T-cell (primary cell): ENCODE measurements at regions not wholly inside any gene's neighbourhood (a gene's known extent, or its start where the extent isn't known, plus 50 kb on each side); places are given as distances from the start of the nearest gene placed in this dataset.

ENCODE experiments used
- ATAC-seq, 4 experiments: fragments of 200-7000 bp in 3 of 4; fragments of 150-1000 bp in 1 of 4; cut with Tn5 transposase; replicated peaks in 1 of 4; 1 replicate in 3 of 4; 2 replicates in 1 of 4; pipeline ENCODE4 v1.10.0; 2021; ENCODE audit warnings: moderate library complexity in 3 of 4, mild to moderate bottlenecking in 2 of 4, moderate number of reproducible peaks in 1 of 4
- CTCF ChIA-PET, 2 donors: fragments of 300-600 bp; sonication (Branson Sonifier 250); formaldehyde crosslinking; loops; one replicate each; lab custom pipeline; 2022; ENCODE audit warnings: antibody characterized with exemption in 2 of 2; lab: Charles Lee
- POLR2A ChIA-PET, 2 donors: fragments of 300-600 bp; sonication (Branson Sonifier 250); formaldehyde crosslinking; loops; one replicate each; lab custom pipeline; 2022; ENCODE audit warnings: antibody characterized with exemption in 2 of 2; lab: Charles Lee
- DNase-seq, 35 experiments: peaks; one replicate each; pipeline versions ENCODE4 v3.0.0 to v3.0.0-alpha.2; 2013 to 2023
- H3K27ac ChIP-seq: one replicate; pipeline ENCODE4 v1.5.1; 2013; ENCODE audit warnings: low read length
- H3K27me3 ChIP-seq, 2 experiments: replicated peaks in 1 of 2; 1 replicate in 1 of 2; 2 replicates in 1 of 2; pipeline versions ENCODE4 v1.6.1 to v1.7.0; 2013; ENCODE audit warnings: low read length in 1 of 2, mixed read lengths in 1 of 2; ENCODE audit not compliant: control insufficient read depth in 2 of 2, insufficient read depth in 2 of 2; ENCODE audit errors: extremely low read depth in 1 of 2
- H3K36me3 ChIP-seq, 2 donors: 1 replicate in 1 of 2; 2 replicates in 1 of 2; pipeline versions ENCODE4 v1.6.1 to v1.7.0; 2013; ENCODE audit warnings: low read length in 1 of 2; ENCODE audit not compliant: control insufficient read depth in 2 of 2, insufficient read depth in 1 of 2; ENCODE audit errors: extremely low read depth in 1 of 2
- H3K4me1 ChIP-seq, 2 experiments: 1 replicate in 1 of 2; 2 replicates in 1 of 2; pipeline versions ENCODE4 v1.6.1 to v1.7.0; 2013; ENCODE audit warnings: low read length in 2 of 2, mixed read lengths in 1 of 2; ENCODE audit not compliant: insufficient read depth in 2 of 2, control insufficient read depth in 1 of 2; ENCODE audit errors: extremely low read depth in 1 of 2
- H3K4me3 ChIP-seq, 2 donors: 1 replicate in 1 of 2; 2 replicates in 1 of 2; pipeline versions ENCODE4 v1.5.1 to v1.7.0; 2013; ENCODE audit warnings: mild to moderate bottlenecking in 2 of 2, low read length in 1 of 2, moderate library complexity in 1 of 2; ENCODE audit not compliant: control insufficient read depth in 1 of 2; ENCODE audit errors: extremely low read depth in 1 of 2
- H3K9me3 ChIP-seq: 2 replicates; pipeline ENCODE4 v1.7.0; 2013
- H3K27ac Mint-ChIP-seq, 2 donors: one replicate each; pipeline ENCODE4 v1.8.0; 2020 to 2021; ENCODE audit warnings: mild to moderate bottlenecking in 2 of 2, mixed read lengths in 2 of 2
- H3K27me3 Mint-ChIP-seq, 2 donors: one replicate each; pipeline ENCODE4 v1.8.0; 2021 to 2022; ENCODE audit warnings: mixed read lengths in 2 of 2
- H3K36me3 Mint-ChIP-seq: one replicate; pipeline ENCODE4 v1.8.0; 2021; ENCODE audit warnings: mixed read lengths
- H3K4me1 Mint-ChIP-seq, 3 donors: one replicate each; pipeline ENCODE4 v1.8.0; 2020 to 2022; ENCODE audit warnings: mixed read lengths in 3 of 3, mild to moderate bottlenecking in 1 of 3
- H3K4me3 Mint-ChIP-seq, 3 donors: one replicate each; pipeline ENCODE4 v1.8.0; 2020 to 2022; ENCODE audit warnings: mild to moderate bottlenecking in 3 of 3, mixed read lengths in 3 of 3, moderate library complexity in 3 of 3
- H3K9me3 Mint-ChIP-seq, 3 donors: one replicate each; pipeline ENCODE4 v1.8.0; 2020 to 2022; ENCODE audit warnings: mixed read lengths in 3 of 3
- WGBS: methylation state at CpG from one replicate; pipeline ENCODE4 v1.1.5; 2013; ENCODE audit warnings: missing lambda C conversion rate; ENCODE audit not compliant: insufficient coverage; 5-methylcytosine and 5-hydroxymethylcytosine counted together

- H3K4me1 Mint-ChIP-seq = no peaks in the 10 kb centered on the region
- DNase-seq = no peak
- no peak overlapping the region for H3K4me3 ChIP-seq
- no peak overlapping the region for H3K27ac ChIP-seq
- peaks cover 3 to 34% of the 10 kb centered on the region in 2 donors for H3K27me3 Mint-ChIP-seq
- H3K9me3 Mint-ChIP-seq = no peaks in the 10 kb centered on the region
- H3K36me3 ChIP-seq = no peaks in the 10 kb centered on the region
- H3K9me3 ChIP-seq = no peaks in the 10 kb centered on the region
- CTCF ChIA-PET = no interaction called here
- H3K4me1 ChIP-seq = no peaks in the 10 kb centered on the region
- H3K27me3 ChIP-seq = no peaks in the 10 kb centered on the region
- no peak overlapping the region for H3K27ac Mint-ChIP-seq
- WGBS = no CpG with 5 or more reads among the region's 1 CpG
- POLR2A ChIA-PET = no interaction called here
- ATAC-seq = no peak
- no peaks in the 10 kb centered on the region for H3K36me3 Mint-ChIP-seq
- H3K4me3 Mint-ChIP-seq = no peak overlapping the region
Measured at GRCh38 chrX:39121903-39122302, 320.6 kb downstream of the MID1IP1 start.

- Histone ChIP-seq H3K4me3 (no peak overlapping the region), H3K4me1 (no peaks in the 10 kb centered on the region), H3K9me3 (no peaks in the 10 kb centered on the region), H3K36me3 (no peaks in the 10 kb centered on the region), H3K27ac (no peak overlapping the region), H3K27me3 (no peaks in the 10 kb centered on the region)
- Mint-ChIP-seq H3K27ac (no peak overlapping the region), H3K4me3 (no peak overlapping the region), H3K27me3 (peaks cover 3 to 22% of the 10 kb centered on the region in 2 donors), H3K4me1 (no peaks in the 10 kb centered on the region), H3K9me3 (no peaks in the 10 kb centered on the region), H3K36me3 (no peaks in the 10 kb centered on the region)
- ChIA-PET CTCF (no interaction called here), POLR2A (no interaction called here)
- ATAC-seq = no peak
- WGBS = no CpG with 5 or more reads among the region's 1 CpG
- DNase-seq = no peak
Measured at GRCh38 chrX:39125834-39126233, 324.6 kb downstream of the MID1IP1 start.

- Mint-ChIP-seq H3K27ac (no peak overlapping the region), H3K4me3 (no peak overlapping the region), H3K36me3 (no peaks in the 10 kb centered on the region), H3K4me1 (no peaks in the 10 kb centered on the region), H3K27me3 (peaks cover 0 to 8% of the 10 kb centered on the region in 2 donors), H3K9me3 (no peaks in the 10 kb centered on the region)
- no peak overlapping the region for H3K4me3 ChIP-seq
- no peak overlapping the region for H3K27ac ChIP-seq
- no peaks in the 10 kb centered on the region for H3K27me3 ChIP-seq
- POLR2A ChIA-PET = no interaction called here
- DNase-seq (peak in 7 of 35 experiments; percentile 1 to 24 (median 5)), ATAC-seq (no peak)
- H3K9me3 ChIP-seq = no peaks in the 10 kb centered on the region
- CTCF ChIA-PET = interaction anchor here in 1 of 2 donors (0.5 kb wide), 1 partner anchor 803 kb away, joined by 3 read pairs; no protein-coding TSS in a partner anchor
- no CpG with 5 or more reads among the region's 2 CpGs for WGBS
- no peaks in the 10 kb centered on the region for H3K36me3 ChIP-seq
- no peaks in the 10 kb centered on the region for H3K4me1 ChIP-seq
Measured at GRCh38 chrX:39133971-39134370, 332.7 kb downstream of the MID1IP1 start.

- ChIA-PET CTCF (no interaction called here), POLR2A (no interaction called here)
- H3K4me3 ChIP-seq = no peak overlapping the region
- H3K4me1 ChIP-seq = no peaks in the 10 kb centered on the region
- no peaks in the 10 kb centered on the region for H3K27me3 ChIP-seq
- no peaks in the 10 kb centered on the region for H3K9me3 ChIP-seq
- no peak overlapping the region for H3K4me3 Mint-ChIP-seq
- no peaks in the 10 kb centered on the region for H3K9me3 Mint-ChIP-seq
- ATAC-seq = no peak
- no peaks in the 10 kb centered on the region for H3K36me3 Mint-ChIP-seq
- no peak for DNase-seq
- no peak overlapping the region for H3K27ac Mint-ChIP-seq
- WGBS = 80% methylated on average over 1 of the region's 3 CpGs
- H3K36me3 ChIP-seq = no peaks in the 10 kb centered on the region
- H3K27ac ChIP-seq = no peak overlapping the region
- no peaks in the 10 kb centered on the region for H3K4me1 Mint-ChIP-seq
- H3K27me3 Mint-ChIP-seq = peaks cover 0 to 13% of the 10 kb centered on the region in 2 donors
Measured at GRCh38 chrX:39137363-39137954, 336.2 kb downstream of the MID1IP1 start.

- H3K36me3 ChIP-seq = no peaks in the 10 kb centered on the region
- no peak overlapping the region for H3K27ac Mint-ChIP-seq
- POLR2A ChIA-PET = no interaction called here
Measured at GRCh38 chrX:39140581-39140980, 339.3 kb downstream of the MID1IP1 start.

GRCh38 chrX:39144323-39144722 is 343.1 kb downstream of the MID1IP1 start:
- no CpG with 5 or more reads among the region's 3 CpGs for WGBS
- Mint-ChIP-seq H3K9me3 (no peaks in the 10 kb centered on the region), H3K4me3 (no peak overlapping the region), H3K27ac (no peak overlapping the region), H3K27me3 (peaks cover 0 to 14% of the 10 kb centered on the region in 2 donors), H3K4me1 (no peaks in the 10 kb centered on the region), H3K36me3 (no peaks in the 10 kb centered on the region)
- ATAC-seq (no peak), DNase-seq (no peak)
- POLR2A ChIA-PET = no interaction called here
- CTCF ChIA-PET = no interaction called here
- Histone ChIP-seq H3K4me1 (no peaks in the 10 kb centered on the region), H3K27me3 (no peaks in the 10 kb centered on the region), H3K36me3 (no peaks in the 10 kb centered on the region), H3K27ac (no peak overlapping the region), H3K4me3 (no peak overlapping the region), H3K9me3 (no peaks in the 10 kb centered on the region)

More at GRCh38 chrX:39140581-39140980, 339.3 kb downstream of the MID1IP1 start:
- H3K9me3 Mint-ChIP-seq = no peaks in the 10 kb centered on the region
- H3K4me3 Mint-ChIP-seq = no peak overlapping the region
- Histone ChIP-seq H3K27me3 (no peaks in the 10 kb centered on the region), H3K4me1 (no peaks in the 10 kb centered on the region), H3K27ac (no peak overlapping the region), H3K4me3 (no peak overlapping the region), H3K9me3 (no peaks in the 10 kb centered on the region)
- WGBS = no CpG with 5 or more reads among the region's 3 CpGs
- no peaks in the 10 kb centered on the region for H3K36me3 Mint-ChIP-seq
- DNase-seq (no peak), ATAC-seq (no peak)
- H3K4me1 Mint-ChIP-seq = no peaks in the 10 kb centered on the region
- CTCF ChIA-PET = no interaction called here
- peaks cover 0 to 16% of the 10 kb centered on the region in 2 donors for H3K27me3 Mint-ChIP-seq

GRCh38 chrX:39144956-39145355 is 343.7 kb downstream of the MID1IP1 start:
- no peaks in the 10 kb centered on the region for H3K9me3 ChIP-seq
- DNase-seq (peak in 1 of 35 experiments; percentile 16), ATAC-seq (no peak)
- H3K27me3 ChIP-seq = no peaks in the 10 kb centered on the region
- Mint-ChIP-seq H3K27me3 (peaks cover 0 to 14% of the 10 kb centered on the region in 2 donors), H3K4me3 (no peak overlapping the region), H3K36me3 (no peaks in the 10 kb centered on the region), H3K9me3 (no peaks in the 10 kb centered on the region), H3K27ac (no peak overlapping the region), H3K4me1 (peaks cover 0 to 4% (median 0%) of the 10 kb centered on the region in 3 donors)
- WGBS = no CpG with 5 or more reads among the region's 7 CpGs
- H3K36me3 ChIP-seq = no peaks in the 10 kb centered on the region
- no peaks in the 10 kb centered on the region for H3K4me1 ChIP-seq
- no peak overlapping the region for H3K27ac ChIP-seq
- CTCF ChIA-PET = no interaction called here
- POLR2A ChIA-PET = no interaction called here
- no peak overlapping the region for H3K4me3 ChIP-seq
